Esophagus muscularis mucosa (tissue), 4 donors: ENCODE measurements at regions not wholly inside any gene's neighbourhood (a gene's known extent, or its start where the extent isn't known, plus 50 kb on each side); places are given as distances from the start of the nearest gene placed in this dataset.

ENCODE experiments used
- EP300 ChIP-seq: sonication (generic); formaldehyde crosslinking; IDR thresholded peaks from one replicate; pipeline ENCODE4 v1.6.1; 2017; ENCODE audit warnings: antibody characterized with exemption
- POLR2A ChIP-seq: fragments of 450-650 bp; IDR thresholded peaks from one replicate; pipeline ENCODE4 v1.6.1; 2017; ENCODE audit warnings: antibody characterized with exemption, moderate library complexity, mild to moderate bottlenecking, low read depth
- POLR2AphosphoS5 ChIP-seq, 2 donors: sonication (generic); formaldehyde crosslinking; IDR thresholded peaks; one replicate each; pipeline ENCODE4 v1.6.1; 2017; ENCODE audit warnings: antibody characterized with exemption in 2 of 2
- TF ChIP-seq, protein P1 (sequence below), 3 experiments: fragments of 200-600 bp in 2 of 3; fragments of 450-650 bp in 1 of 3; sonication (generic) in 2 of 3; IDR thresholded peaks; one replicate each; pipeline ENCODE4 v1.5.1; 2017 to 2019; ENCODE audit warnings: antibody characterized with exemption in 3 of 3, mild to moderate bottlenecking in 2 of 3, moderate library complexity in 1 of 3

DNA sequence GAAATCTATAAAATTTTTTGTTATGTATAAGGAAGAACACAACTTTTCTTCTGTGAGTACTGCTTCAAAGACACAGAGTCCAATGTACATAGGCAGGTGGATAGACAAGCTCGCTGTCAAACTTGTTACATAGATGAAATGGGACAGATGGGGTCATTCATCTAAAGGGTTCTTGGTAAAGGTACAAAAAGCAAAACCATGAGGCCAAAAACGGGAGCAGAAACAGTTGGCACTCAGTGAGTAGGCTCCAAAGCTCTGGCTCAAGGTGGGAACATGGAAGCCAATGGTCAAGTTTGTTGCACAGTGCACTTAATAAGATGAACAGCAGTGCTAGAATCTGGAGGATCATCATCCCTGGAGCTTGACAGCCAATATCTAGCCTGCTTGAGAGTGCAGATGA is 979.0 kb upstream of the EEF2KMT start:
- no peak for TF ChIP-seq EP300
- TF ChIP-seq POLR2A = no peak
- TF ChIP-seq POLR2AphosphoS5 (IDR thresholded peaks at IDR 0.05) = no peak
- TF ChIP-seq, protein P1, sequence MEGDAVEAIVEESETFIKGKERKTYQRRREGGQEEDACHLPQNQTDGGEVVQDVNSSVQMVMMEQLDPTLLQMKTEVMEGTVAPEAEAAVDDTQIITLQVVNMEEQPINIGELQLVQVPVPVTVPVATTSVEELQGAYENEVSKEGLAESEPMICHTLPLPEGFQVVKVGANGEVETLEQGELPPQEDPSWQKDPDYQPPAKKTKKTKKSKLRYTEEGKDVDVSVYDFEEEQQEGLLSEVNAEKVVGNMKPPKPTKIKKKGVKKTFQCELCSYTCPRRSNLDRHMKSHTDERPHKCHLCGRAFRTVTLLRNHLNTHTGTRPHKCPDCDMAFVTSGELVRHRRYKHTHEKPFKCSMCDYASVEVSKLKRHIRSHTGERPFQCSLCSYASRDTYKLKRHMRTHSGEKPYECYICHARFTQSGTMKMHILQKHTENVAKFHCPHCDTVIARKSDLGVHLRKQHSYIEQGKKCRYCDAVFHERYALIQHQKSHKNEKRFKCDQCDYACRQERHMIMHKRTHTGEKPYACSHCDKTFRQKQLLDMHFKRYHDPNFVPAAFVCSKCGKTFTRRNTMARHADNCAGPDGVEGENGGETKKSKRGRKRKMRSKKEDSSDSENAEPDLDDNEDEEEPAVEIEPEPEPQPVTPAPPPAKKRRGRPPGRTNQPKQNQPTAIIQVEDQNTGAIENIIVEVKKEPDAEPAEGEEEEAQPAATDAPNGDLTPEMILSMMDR (IDR thresholded peaks at IDR 0.05) = no peak
